GM21360 (cell line): ENCODE measurements at regions not wholly inside any gene's neighbourhood (a gene's known extent, or its start where the extent isn't known, plus 50 kb on each side); places are given as distances from the start of the nearest gene placed in this dataset.
"Not testable (repeated sequence)": the region's sequence is repeated elsewhere in the genome, so short reads cannot be mapped to it uniquely, and the experiment has no call there.

Experiments
- ATAC-seq: cut with Tn5 transposase; IDR thresholded peaks from one replicate; pipeline ENCODE4 v1.9.1; 2021; ENCODE audit warnings: mild to moderate bottlenecking, moderate library complexity; ENCODE audit not compliant: unreplicated experiment

DNA sequence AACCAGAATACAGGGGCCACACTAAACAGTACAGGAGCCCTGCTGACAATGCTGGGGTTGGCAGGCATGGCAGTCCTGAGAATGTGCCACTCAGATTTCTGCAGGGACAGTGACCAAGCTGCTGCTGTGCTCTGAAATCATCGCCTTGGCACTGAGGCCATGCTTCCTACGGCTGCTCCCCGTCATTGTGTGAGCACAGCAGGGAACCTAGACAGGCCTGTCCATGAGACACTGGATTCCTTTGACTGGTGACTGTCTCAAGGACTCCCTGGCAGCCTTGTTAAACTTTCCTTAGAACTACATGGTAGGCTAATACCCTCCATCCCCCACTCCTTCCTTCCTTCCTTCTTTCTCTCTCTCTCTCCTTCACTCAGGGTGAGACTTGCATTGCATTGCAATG, 111.4 kb downstream of the LUZP4 start:
- no peak for ATAC-seq

DNA sequence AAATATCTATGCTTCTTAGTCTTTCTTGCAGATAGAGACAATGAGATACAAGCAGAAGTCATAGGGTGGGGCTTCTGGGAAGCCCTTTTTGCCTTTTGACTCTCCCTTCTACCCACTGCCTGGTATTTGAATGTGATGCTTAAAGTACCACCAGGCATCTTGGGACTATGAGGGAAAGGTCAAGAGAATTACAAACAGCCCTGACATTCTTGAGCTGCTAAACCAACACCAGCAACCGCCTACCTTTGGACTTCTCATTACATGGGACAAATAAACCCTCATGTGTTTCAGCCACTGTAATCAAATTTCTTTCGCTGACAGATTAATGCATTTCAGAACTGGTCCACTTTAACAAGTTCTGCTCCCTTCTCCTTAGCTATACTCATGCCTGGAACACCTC, 112.8 kb downstream of the LUZP4 start:
- no peak for ATAC-seq

DNA sequence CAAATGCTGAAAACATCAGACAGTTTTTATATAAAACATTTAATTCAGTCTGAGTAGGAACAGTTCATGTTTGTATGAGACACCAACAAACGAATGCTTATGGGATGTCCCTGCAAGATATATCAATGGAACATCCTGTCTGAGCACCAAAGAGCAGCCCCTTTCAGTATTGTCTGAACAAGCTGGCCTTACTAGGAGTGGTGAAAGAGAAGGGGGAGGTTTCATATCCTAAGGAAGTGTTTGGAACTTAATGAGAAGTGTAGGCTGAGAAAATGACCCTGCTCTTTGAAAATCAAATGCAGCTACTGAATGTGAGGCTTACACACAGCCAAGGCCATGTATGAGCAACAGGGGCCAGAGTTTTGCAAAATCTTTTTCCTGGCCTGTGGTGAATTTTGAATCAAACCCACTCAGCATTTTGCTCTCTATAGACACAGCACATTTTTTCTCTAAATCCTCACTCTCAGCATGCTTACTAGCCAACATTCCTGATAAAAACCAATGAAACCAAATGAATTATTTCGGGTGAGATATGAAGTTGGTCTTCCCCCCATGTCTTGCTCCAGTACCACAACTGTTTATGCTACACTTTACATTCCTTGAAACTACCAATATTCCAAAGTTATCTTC, 119.4 kb downstream of the LUZP4 start:
- no peak for ATAC-seq

DNA sequence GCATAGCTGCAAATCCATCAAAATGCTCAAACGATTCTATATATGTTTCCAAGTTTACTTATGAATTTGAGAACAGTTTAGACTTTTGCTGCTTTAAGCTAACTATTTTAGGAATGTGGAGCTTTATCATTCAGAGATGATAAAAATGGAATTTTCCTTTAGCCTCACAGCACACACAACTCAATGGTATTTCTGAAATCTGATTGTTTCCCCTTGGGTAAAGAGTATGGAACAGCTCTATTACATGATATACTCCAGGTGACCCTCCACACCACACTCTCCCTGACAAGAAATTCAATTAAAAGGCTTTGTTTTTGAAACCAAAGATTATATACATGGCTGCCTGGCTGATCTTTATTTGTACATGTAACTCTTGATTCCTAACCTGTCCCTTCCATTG, 120.0 kb downstream of the LUZP4 start:
- no peak for ATAC-seq

DNA sequence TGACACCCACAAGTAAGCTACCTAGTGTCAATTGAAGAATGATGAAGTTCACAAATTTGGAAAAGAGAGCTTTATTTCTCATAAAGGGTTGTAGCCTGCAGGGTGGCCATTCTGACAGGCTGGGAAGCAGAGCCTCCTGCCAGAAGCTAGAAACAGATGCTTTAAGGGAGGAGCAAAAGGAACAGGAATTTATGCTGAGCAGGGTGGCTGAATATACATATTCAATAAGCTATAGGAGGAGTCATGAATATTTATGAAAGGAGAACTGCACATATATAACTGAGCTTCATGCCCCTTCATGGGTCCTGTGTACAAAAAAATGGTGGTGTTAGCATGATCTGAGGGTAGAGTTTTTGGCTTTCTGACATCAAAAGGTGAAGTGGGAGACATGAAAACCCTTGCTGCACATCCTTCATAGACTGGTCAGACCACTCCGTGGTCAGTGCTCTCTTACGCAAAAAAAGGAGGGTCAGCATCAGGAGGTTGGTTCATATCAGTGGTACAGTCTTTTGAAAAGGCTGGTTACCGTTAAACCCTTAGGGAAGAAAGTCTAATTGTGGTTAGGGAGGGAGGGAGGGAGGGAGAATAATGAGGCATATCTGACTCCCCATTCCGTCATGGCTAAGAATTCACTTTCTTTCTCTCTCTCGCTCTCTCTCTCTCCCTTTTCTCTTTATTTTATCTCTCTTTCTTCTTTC, 121.4 kb downstream of the LUZP4 start:
- no peak for ATAC-seq

DNA sequence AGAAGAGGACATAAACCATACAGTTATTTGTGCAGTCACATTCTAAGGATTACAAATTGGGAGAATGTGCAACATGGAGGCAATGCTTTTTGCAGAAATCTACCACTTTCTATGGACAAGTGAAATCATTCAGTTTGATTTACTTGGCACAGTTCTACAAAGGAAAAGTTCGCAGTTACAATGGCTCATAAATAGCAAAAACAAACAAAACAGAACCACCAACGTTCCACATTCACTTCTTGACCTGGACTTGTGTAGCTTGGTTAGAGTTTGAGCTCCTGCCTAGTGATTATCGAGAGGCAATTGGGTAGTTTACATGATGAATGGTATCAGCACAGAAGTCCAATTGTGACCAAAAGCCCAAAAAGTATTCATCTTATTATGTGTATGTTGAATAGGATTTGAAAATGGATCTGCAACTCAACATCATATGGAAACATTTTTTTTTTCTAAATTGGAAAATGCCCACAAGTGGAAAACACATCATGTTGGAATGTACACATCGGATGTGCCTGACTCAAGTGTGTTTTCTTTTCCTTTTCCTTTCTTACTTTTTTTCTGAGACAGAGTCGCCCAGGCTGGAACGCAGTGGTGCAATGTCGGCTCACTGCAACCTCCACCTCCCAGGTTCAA, 123.8 kb downstream of the LUZP4 start:
- ATAC-seq: no peak

DNA sequence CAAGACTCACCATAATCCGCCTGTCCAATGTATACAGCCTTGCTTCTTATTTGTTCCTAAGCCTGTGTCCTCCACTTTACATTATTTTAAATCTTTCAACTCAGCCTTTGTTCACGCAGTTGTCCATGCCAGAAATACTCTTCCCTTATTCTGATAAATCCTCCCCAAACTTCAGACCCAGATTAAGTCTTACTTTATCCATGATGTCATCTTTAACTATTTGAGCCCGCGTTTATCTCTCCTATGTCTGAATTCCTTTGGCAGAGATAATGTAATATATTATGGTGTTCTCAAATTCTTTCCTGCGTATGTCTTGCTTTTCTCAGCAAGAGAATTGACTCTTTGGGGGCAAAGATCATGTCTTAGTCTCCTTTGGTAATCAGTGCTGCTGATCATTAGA, 129.6 kb downstream of the LUZP4 start:
- no peak for ATAC-seq

DNA sequence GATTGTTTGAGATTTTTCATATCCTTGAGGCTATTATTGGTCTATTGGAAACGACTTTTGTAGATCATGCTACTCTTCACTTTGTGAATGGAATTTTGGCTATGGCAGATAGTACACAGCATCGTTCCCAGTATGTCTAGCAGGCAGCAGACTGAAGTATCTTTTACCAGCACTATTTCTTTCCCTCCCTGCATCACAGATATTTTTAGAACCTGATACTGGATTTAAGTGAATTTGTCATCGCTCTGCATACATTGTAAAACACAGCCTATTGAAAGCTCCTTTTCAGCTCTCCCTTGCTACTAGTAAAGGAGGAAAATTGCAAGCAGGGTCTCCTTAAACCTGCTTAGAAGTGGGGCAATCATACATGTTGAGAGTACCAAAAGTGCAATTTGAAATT, 133.6 kb downstream of the LUZP4 start:
- ATAC-seq: no peak

DNA sequence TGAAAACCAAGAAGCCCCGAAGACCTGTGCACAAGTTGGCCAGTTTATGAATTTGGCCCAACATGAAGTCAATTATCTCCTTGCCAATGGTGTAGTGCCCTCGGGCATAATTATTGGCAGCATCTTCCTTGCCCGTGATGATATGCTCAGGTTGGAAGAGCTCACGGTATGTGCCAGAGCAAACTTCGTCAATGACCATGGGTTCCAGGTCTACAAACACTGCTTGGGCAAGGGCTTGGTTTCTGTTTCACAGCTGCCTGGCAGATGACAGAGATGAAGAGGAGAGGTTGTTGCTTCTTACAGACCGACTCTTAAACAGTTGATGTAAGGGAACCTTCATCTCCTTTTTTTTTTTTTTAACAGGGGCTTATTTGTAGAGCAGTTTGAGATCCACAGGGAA, 135.6 kb upstream of the PLS3 start:
- ATAC-seq: no peak

DNA sequence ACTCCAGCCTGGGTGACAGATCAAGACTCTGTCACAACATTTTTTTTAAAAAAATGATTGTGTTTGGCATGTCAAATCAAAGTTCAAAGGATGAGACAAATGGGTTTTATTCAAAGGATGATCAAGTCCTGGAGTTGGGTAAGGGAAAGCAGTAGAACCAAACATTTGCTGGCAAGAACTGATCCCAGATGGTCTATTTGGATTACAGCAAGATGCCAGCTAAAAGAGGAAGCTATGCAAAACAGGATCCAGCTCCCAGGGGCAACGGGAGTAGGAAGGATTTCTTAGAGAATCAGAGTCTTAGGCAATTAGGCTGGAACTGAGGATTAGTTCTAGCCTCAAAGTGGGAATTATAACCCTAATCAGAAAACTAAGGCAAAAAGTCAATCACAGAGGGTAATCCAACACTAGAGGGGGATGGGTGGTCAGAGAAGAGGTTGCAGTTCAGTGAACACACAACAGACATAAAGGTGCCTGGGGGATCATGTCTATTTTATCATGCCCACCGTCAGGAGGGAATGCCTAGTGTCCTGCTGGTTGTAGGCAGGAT, 133.0 kb upstream of the PLS3 start:
- ATAC-seq: no peak

DNA sequence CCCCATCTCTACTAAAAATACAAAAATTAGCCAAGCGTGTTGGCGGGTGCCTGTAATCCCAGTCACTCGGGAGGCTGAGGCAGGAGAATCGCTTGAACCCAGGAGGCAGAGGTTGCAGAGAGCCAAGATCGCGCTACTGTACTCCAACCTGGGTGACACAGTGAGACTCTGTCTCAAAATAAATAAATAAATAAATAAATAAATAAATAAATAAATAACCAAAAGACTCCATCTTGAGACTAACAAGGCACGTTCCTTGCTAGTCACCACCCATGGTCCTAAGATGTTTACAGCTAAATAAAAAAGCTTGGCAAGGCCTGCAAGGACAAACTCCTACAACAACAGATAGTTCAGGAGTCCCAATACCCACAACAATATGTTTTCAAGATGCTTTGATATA, 126.1 kb upstream of the PLS3 start:
- ATAC-seq: not testable (repeated sequence)

DNA sequence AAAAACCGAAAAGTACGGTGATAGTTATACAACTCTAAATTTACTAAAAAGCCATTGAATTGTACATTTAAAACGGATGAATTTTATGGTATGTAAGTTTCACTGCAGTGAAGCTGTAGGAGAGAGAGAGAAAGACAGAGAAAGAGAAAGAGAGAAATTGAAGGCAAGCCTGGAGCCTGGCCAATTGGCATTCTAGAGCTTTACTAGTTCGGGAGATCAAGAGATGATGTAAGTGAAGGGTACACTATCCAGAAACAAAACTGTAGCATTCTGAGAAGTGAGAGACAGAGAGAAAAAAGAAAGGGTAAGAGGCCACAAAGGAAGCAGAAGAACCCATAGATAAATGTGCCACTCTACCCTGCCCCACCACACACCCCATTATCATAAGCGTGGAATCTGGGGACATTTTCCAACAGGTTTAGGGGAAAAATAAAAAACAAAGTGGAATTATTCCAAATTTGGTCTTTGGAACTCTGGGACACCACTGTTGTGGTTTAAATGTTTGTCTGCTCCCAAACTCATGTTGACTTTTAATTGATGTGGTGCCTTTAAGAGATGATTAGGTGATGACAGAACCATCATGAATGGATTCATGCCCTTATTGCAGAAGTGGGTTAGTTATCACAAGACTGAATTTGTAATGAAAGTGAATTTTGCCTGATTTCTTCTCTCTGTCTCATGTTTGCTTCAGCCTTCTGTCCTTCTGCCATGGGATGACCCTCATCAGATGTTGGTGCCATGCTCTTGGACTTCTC, 123.0 kb upstream of the PLS3 start:
- ATAC-seq: no peak

DNA sequence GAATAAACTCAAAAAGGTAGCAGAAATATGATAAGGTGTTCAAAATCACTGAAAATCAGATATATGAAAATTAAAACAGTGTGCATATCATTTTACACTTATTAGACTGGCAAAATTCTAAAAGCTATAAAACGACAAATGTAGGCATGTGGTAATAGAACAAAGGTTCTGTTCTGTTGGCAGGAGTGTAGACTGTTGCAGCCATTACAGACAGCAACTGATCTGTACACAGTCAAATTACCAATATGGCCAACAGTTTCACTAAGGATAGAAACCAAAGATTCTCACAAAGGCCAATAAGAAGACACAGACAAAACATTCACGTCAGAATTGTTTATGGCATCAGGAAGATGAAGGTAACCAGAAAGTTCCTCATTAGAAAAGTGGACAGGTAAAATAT, 112.8 kb upstream of the PLS3 start:
- ATAC-seq: no peak

DNA sequence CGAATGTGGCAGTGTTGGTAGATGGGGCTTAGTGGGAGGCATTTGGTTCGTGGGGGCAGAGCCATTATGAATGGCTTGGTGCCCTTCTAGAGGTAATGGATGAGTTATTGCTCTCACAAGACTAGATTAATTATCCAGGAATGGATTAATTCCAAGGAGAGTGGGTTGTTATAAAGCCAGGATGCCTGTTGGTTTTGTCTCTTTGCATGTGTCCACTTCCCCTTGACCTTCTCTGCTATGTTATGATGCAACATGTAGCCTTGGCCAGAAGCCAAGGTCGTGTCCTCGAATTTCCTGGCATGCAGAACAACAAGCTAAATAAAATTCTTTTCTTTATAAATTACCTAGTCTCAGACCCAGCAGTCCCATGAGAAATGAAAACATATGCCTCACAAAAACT, 111.2 kb upstream of the PLS3 start:
- ATAC-seq: no peak

DNA sequence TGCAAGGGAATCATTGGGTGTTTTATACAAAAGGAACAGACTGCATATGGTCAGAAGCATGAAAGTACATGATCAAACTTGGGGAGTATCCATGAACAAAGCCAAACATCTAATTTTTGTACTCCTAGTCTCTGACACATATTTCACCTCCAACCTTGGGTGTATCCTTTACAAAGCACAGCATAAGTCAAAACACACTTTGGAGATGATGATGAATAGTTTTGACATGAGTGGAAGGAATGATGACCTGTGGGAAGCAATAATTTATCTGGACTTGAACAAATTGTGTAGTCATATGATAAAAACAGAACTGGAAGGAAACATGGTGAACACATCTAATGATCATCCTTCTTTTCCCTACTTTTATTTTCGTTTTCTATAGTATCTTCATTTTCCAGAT, 108.7 kb upstream of the PLS3 start:
- ATAC-seq: no peak

DNA sequence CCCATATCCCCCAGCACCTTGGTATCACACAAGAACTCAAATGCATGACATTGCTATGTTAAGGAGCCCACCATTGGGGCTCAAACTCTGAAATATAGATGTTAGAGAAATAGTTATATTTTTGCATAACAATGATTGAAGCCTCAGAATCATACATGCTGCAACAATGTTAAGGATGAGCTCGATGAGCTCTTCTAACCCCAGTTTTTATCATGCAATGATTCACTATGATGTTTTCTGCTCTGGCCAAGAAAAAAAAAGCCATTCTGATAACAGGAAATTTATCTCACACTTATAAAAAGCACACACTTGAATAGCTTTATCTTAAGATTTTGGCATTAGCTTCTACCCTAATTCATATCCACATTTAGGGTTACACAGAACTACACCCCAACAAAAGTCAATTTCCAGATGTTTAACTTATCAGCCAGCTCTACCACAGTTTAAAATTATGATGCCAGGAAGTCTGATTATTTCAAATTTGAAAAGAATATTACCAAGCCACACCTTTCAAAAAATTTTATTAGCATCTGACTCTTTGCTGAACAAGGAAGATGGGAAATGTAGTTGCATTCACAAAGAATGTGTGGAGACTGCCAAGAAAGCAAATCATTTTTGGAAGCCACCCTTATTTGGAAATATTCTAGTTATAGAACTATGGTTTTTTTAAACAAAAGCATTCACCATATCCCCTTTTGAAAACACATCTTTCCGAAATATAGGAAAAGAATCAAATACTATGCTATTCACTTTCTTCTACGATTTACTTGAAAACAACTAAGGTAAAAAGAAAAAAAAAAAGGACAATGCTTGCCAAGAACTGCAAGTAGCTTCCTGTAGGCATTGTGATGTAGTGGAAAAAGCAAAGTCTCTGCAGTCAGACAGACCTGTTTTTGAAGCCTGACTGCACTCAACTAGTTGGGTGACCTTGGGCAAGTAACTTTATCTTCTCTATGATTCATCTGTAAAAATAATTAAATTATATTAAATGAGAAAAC, 100.8 kb upstream of the PLS3 start:
- no peak for ATAC-seq

DNA sequence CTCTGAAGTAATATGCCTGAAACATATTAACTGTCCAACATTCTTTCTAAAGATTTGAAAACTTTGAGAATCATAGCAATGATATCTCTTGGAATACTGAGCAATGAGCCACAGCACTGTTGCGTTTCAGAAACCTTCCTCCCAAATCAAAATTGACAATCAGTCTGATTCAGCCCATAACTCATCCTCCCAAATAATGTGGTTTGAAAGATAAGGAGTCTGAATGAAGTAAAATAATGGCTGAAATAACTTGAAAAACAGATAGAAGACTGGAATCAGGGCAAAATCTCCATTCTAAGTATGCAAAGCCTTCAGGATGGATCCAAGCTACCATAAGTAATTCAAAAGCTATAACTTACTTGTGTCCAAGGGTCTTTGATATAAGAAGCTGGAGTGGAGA, 98.6 kb upstream of the PLS3 start:
- ATAC-seq: no peak

DNA sequence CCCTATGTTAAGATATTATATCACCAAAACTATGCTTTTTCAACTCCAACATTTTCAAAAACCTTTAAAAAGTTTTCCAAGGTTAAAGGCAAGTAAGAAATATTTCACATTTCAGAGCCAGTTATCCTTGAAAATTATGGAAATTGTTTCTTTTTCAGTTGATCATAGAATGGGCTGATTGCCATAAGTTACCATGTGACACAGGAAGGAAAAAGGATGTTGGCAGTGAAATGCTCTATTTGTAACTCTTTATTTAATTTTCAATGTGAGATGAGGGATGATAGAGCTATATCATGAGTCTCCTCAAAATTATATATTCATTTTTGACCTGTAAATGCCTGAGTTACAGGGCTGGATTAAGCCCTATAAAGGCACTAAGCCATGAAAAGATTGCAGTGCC, 93.0 kb upstream of the PLS3 start:
- ATAC-seq: no peak

DNA sequence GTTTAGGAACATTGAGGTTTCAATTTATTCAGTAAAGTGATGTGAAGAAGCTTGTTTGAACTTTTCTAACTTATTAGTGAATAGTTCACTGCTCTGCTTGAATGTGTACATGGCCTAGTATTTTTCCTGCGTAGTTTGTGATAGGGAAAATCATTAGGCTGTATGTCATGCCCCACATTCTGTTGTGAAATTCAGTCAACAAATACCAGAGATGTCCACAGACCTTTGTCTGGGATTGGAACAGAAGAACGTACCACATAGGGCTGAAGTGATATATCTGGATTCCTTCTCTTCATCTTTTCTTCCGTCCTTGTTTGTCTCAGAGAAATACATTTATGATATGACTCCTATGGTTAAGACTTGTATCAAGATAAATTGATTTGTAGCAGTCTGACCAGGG, 88.8 kb upstream of the PLS3 start:
- ATAC-seq: no peak

DNA sequence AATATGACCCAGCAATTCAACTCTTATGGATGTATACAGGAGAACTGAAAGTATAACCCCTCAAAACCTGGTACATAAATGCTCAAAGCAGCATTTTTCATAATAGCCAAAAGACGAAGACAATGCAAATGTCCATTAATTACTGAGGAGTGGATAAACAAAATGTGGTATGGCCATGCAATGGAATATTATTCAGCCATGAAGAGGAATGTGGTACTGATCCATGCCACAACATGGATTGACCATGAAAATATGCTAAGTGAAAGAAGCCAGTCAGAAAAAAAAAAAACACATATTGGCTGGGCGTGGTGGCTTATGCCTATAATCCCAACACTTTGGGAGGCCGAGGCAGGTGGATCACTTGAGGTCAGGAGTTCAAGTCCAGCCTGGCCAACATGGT, 74.5 kb upstream of the PLS3 start:
- ATAC-seq: no peak
